AG09309 (cell line): ENCODE measurements at regions not wholly inside any gene's neighbourhood (a gene's known extent, or its start where the extent isn't known, plus 50 kb on each side); places are given as distances from the start of the nearest gene placed in this dataset.
"Not testable (repeated sequence)": the region's sequence is repeated elsewhere in the genome, so short reads cannot be mapped to it uniquely, and the experiment has no call there.

ENCODE experiments used
- DNase-seq: peaks from one replicate; pipeline ENCODE4 v3.0.0-alpha.2; 2010; ENCODE audit warnings: low read depth
- H3K4me3 ChIP-seq: 2 replicates; pipeline ENCODE4 v1.5.1; 2011; ENCODE audit warnings: mild to moderate bottlenecking, low read depth, low read length, moderate library complexity; ENCODE audit not compliant: control insufficient read depth
- TF ChIP-seq, protein P1 (sequence below): IDR thresholded peaks from 2 replicates; pipeline ENCODE4 v1.5.1; 2011; ENCODE audit warnings: mild to moderate bottlenecking, low read depth, low read length, inconsistent platforms; ENCODE audit not compliant: insufficient read depth, control insufficient read depth; ENCODE audit errors: missing control alignments

DNA sequence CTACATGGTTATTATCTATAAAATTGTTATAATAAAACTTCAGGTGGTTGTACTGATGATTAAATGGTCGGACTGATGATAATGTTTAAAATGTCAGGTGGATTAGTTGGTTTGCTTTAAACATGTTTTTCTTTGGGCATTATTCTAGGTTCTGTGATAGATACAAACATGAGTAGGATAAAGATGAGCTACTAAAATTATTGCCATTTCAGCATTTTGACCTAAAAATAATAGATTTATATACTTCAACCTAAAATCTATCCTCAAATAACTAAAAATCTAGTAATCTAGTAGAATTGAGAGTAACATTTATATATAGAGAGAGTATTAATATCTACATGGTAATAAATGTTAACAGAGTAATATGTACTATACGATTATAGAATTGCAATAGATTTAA lies 241.7 kb upstream of the CDH8 start:
- no peak for DNase-seq
- no peak overlapping the region for H3K4me3 ChIP-seq
- TF ChIP-seq, protein P1, sequence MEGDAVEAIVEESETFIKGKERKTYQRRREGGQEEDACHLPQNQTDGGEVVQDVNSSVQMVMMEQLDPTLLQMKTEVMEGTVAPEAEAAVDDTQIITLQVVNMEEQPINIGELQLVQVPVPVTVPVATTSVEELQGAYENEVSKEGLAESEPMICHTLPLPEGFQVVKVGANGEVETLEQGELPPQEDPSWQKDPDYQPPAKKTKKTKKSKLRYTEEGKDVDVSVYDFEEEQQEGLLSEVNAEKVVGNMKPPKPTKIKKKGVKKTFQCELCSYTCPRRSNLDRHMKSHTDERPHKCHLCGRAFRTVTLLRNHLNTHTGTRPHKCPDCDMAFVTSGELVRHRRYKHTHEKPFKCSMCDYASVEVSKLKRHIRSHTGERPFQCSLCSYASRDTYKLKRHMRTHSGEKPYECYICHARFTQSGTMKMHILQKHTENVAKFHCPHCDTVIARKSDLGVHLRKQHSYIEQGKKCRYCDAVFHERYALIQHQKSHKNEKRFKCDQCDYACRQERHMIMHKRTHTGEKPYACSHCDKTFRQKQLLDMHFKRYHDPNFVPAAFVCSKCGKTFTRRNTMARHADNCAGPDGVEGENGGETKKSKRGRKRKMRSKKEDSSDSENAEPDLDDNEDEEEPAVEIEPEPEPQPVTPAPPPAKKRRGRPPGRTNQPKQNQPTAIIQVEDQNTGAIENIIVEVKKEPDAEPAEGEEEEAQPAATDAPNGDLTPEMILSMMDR: no peak

DNA sequence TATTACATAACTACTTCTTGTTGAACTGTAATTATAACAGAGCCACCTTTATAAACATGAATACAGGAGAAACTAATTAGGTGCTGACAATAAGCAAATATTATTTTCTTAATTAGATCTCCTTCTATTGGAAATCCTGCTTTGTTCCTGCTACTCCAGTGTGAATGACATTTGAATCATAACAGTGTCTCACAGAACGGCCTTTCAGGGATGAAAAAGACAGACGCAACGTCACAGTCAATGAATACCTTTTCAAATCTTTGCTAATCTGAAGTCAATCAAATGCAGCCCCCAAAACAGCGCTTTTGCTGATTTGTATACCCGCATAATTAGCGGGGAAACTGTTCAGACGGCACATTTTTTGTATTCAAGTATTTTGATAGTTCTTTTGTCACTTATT lies 240.4 kb upstream of the CDH8 start:
- DNase-seq: no peak
- TF ChIP-seq, protein P1: no peak
- H3K4me3 ChIP-seq: no peak overlapping the region

DNA sequence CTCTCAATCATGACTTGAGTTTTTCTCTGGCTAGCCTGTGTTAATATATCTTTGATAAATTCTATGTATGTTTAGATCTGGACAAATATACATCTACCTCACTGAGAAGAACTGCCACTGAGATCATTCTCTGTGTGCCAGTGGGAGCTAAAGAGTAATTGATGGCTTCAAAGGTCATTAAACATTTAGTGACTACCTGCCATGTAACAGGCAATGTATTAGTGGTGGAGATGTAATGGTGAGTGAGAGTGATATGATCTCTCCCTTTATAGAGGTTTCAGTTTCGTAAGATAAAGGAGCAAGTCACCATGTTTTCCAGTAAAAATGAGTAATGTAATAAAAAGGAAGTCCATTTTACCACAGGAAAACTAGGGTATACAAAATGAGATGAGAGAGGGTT lies 235.8 kb upstream of the CDH8 start:
- TF ChIP-seq, protein P1: no peak
- no peak for DNase-seq
- H3K4me3 ChIP-seq: no peak overlapping the region

DNA sequence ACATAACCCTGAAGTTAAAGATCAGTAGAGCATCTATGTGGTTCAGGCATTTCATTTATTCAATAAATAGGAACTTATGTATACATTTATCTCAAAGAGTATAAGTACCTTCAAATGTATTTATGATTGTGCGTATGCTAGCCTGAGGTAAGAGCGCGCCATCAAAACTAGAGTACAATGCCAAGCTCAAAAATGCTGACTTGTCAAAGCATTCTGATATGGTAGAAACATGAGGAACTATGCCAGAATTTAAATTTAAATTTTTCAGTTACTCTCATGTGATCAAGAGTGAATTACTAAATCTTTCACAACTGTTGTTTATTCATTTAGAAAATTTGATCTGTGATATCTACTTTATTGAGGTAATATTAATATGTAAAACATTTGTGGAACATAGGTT lies 225.5 kb upstream of the CDH8 start:
- TF ChIP-seq, protein P1: no peak
- H3K4me3 ChIP-seq: no peak overlapping the region
- no peak for DNase-seq

DNA sequence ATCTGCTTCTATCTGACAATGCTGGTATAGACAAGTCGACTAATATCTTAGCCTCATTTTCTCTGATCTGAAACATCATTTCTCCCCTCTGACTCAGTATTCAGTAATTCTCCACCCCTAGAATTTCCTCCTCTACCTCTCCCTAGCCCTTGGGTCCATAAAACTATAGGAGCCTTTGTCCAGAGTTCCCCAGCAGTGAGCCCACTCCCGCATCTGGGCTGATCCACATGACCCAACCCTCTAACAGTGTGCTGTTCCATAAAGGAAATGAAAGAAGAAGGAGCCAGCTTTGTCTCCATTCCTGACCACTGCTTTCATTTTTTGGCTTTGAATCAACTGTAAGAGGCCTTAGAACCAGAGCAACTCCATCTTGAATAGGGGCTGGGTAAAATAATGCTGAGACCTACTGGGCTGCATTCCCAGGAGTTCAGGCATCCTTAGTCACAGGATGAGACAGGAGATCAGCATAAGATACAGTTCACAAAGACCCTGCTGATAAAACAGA lies 222.7 kb upstream of the CDH8 start:
- not testable (repeated sequence) for DNase-seq, H3K4me3 ChIP-seq

DNA sequence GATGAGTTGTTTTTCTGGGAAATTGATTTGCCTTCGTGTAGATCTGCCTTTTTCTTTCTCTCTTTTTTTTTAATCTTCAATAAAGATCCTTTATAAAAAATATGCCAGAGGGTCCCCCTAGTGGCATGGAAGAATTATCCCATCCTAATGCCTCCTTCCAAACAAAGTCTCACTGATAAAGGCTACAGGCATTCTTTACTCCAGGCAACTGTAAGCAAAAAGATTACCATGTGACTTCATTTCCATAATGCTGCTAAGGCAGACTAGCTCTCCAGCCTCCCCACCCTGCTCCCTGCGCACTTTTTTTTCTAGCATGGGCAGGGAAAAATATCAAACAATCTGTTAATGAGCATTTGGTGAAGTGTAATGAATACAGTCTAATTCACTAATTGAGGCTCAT lies 220.2 kb upstream of the CDH8 start:
- DNase-seq: no peak
- TF ChIP-seq, protein P1: no peak
- no peak overlapping the region for H3K4me3 ChIP-seq

DNA sequence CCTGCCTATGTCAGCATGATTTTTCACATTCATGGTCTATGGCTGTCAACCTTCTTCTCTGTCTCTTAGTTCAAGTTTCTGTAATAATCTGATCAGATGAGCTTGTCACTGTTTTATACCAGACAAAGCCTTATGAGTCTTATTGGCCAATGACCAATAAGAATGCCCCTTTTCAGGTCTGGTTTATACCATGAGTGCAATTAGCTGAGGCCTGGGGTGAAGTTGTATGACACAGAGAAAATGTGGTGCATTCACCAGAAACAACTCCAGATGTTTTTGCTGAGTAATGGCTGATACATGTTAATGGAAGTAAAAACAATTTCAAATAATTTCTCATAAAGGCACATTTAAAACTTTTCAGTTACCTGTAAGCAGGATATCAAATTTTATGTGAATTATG lies 218.6 kb upstream of the CDH8 start:
- H3K4me3 ChIP-seq: no peak overlapping the region
- TF ChIP-seq, protein P1: no peak
- no peak for DNase-seq
